H1 (cell line): ENCODE measurements at regions not wholly inside any gene's neighbourhood (a gene's known extent, or its start where the extent isn't known, plus 50 kb on each side); places are given as distances from the start of the nearest gene placed in this dataset.

Experiments
- CTCF ChIA-PET: fragments of 300-600 bp; sonication (Branson Sonifier 250); formaldehyde crosslinking; loops from one replicate; lab custom pipeline; 2021; ENCODE audit not compliant: partially characterized antibody; lab: Charles Lee
- POLR2A ChIA-PET: fragments of 300-600 bp; sonication (Branson Sonifier 250); formaldehyde crosslinking; loops from one replicate; lab custom pipeline; 2021; ENCODE audit warnings: inconsistent platforms; ENCODE audit not compliant: partially characterized antibody; lab: Charles Lee
- DNase-seq, 2 experiments: peaks; one replicate each; pipeline versions ENCODE4 v3.0.0 to v3.0.0-alpha.2; 2010 to 2022; ENCODE audit warnings: low spot score in 2 of 2, low read depth in 1 of 2, mixed read lengths in 1 of 2
- FAIRE-seq: peaks from 2 replicates; lab custom pipeline; 2011; peaks lifted over from hg19 to GRCh38; lab: Jason Lieb, UNC
- H2AFZ ChIP-seq: 2 replicates; pipeline ENCODE4 v1.8.1; 2012; ENCODE audit warnings: low read length, inconsistent platforms
- H2AK5ac ChIP-seq: 2 replicates; pipeline ENCODE4 v1.6.1; 2013; ENCODE audit warnings: low read depth, low read length
- H2BK120ac ChIP-seq: replicated peaks from 2 replicates; pipeline ENCODE3; 2013; ENCODE audit warnings: low read depth, low read length, inconsistent platforms
- H2BK12ac ChIP-seq: 2 replicates; pipeline ENCODE4 v1.6.1; 2013; ENCODE audit warnings: low read depth, low read length
- H2BK15ac ChIP-seq: 2 replicates; pipeline ENCODE4 v1.6.1; 2013; ENCODE audit warnings: low read length
- H2BK20ac ChIP-seq: 2 replicates; pipeline ENCODE4 v1.6.1; 2013; ENCODE audit warnings: low read length
- H2BK5ac ChIP-seq: 2 replicates; pipeline ENCODE4 v1.6.1; 2013; ENCODE audit warnings: low read depth, low read length
- H3K14ac ChIP-seq: 2 replicates; pipeline ENCODE4 v1.6.1; 2013; ENCODE audit warnings: inconsistent platforms; ENCODE audit not compliant: insufficient read length
- H3K18ac ChIP-seq: 2 replicates; pipeline ENCODE4 v1.6.1; 2013; ENCODE audit warnings: low read length; ENCODE audit errors: extremely low read depth
- H3K23ac ChIP-seq: 2 replicates; pipeline ENCODE4 v1.6.1; 2013; ENCODE audit warnings: inconsistent platforms; ENCODE audit not compliant: insufficient read length
- H3K23me2 ChIP-seq: 2 replicates; pipeline ENCODE4 v1.6.1; 2013; ENCODE audit warnings: low read depth, low read length
- H3K27ac ChIP-seq: 2 replicates; pipeline ENCODE4 v1.6.1; 2011; ENCODE audit warnings: low read depth, low read length, inconsistent platforms
- H3K27me3 ChIP-seq, 4 experiments: replicated peaks in 1 of 4; 1 replicate in 1 of 4; 2 replicates in 3 of 4; pipeline versions ENCODE4 v1.6.1 to v1.8.1; 2011 to 2013; ENCODE audit warnings: low read length in 3 of 4, mild to moderate bottlenecking in 3 of 4, inconsistent platforms in 2 of 4, mixed read lengths in 2 of 4, moderate library complexity in 1 of 4; ENCODE audit not compliant: control insufficient read depth in 3 of 4, insufficient read depth in 3 of 4; ENCODE audit errors: extremely low read depth in 1 of 4
- H3K36me3 ChIP-seq, 4 experiments: 2 replicates each; pipeline versions ENCODE4 v1.6.1 to v1.8.1; 2011 to 2013; ENCODE audit warnings: mild to moderate bottlenecking in 4 of 4, low read length in 3 of 4, moderate library complexity in 2 of 4, control low read depth in 1 of 4, inconsistent platforms in 1 of 4; ENCODE audit not compliant: insufficient read depth in 4 of 4, control insufficient read depth in 2 of 4
- H3K4ac ChIP-seq: replicated peaks from 2 replicates; pipeline ENCODE3; 2013; ENCODE audit warnings: low read length, low read depth, mixed read lengths, inconsistent platforms; ENCODE audit not compliant: insufficient read length
- H3K4me1 ChIP-seq, 4 experiments: replicated peaks in 1 of 4; 1 replicate in 1 of 4; 2 replicates in 3 of 4; pipeline versions ENCODE4 v1.6.1 to v1.8.1; 2011 to 2013; ENCODE audit warnings: low read length in 3 of 4, inconsistent platforms in 2 of 4, mixed read lengths in 1 of 4; ENCODE audit not compliant: insufficient read depth in 4 of 4, control insufficient read depth in 3 of 4
- H3K4me2 ChIP-seq, 2 experiments: 2 replicates each; pipeline versions ENCODE4 v1.6.1 to v1.8.1; 2011 to 2013; ENCODE audit warnings: low read depth in 2 of 2, low read length in 2 of 2, control low read depth in 1 of 2, inconsistent platforms in 1 of 2, mild to moderate bottlenecking in 1 of 2; ENCODE audit not compliant: insufficient read depth in 1 of 2
- H3K4me3 ChIP-seq, 4 experiments: fragments of 200-600, 300-600 bp in 1 of 4; sonication (generic), shearing (Covaris generic), sonication (Bioruptor Twin) in 1 of 4; 2 replicates each; pipeline versions ENCODE4 v1.5.1 to v1.8.1; 2011 to 2016; ENCODE audit warnings: low read length in 4 of 4, low read depth in 3 of 4, control low read depth in 2 of 4, inconsistent platforms in 2 of 4, mild to moderate bottlenecking in 2 of 4, mixed read lengths in 1 of 4, moderate library complexity in 1 of 4; ENCODE audit not compliant: insufficient read depth in 2 of 4; ENCODE audit errors: extremely low read depth in 1 of 4
- H3K56ac ChIP-seq: replicated peaks from 2 replicates; pipeline ENCODE3; 2013; ENCODE audit warnings: low read depth, mild to moderate bottlenecking, mixed read lengths, low read length, inconsistent platforms; ENCODE audit not compliant: insufficient read length
- H3K79me1 ChIP-seq: 2 replicates; pipeline ENCODE4 v1.6.1; 2013; ENCODE audit warnings: low read depth, low read length, control low read depth
- H3K79me2 ChIP-seq, 2 experiments: 2 replicates each; pipeline versions ENCODE4 v1.6.1 to v1.8.1; 2012 to 2013; ENCODE audit warnings: low read length in 2 of 2, mild to moderate bottlenecking in 2 of 2, inconsistent platforms in 1 of 2; ENCODE audit not compliant: insufficient read depth in 2 of 2, control insufficient read depth in 1 of 2
- H3K9ac ChIP-seq, 4 experiments: replicated peaks in 1 of 4; 1 replicate in 1 of 4; 2 replicates in 3 of 4; pipeline versions ENCODE4 v1.6.1 to v1.8.1; 2011 to 2013; ENCODE audit warnings: low read depth in 3 of 4, low read length in 3 of 4, control low read depth in 2 of 4, mild to moderate bottlenecking in 2 of 4, moderate library complexity in 2 of 4, inconsistent platforms in 1 of 4; ENCODE audit errors: extremely low read depth in 1 of 4
- H3K9me3 ChIP-seq, 2 experiments: 2 replicates each; pipeline versions ENCODE4 v1.6.1 to v1.8.1; 2012 to 2013; ENCODE audit warnings: mild to moderate bottlenecking in 2 of 2, moderate library complexity in 2 of 2, control low read depth in 1 of 2, inconsistent platforms in 1 of 2, low read depth in 1 of 2, low read length in 1 of 2, mixed read lengths in 1 of 2; ENCODE audit not compliant: insufficient read depth in 2 of 2
- H4K20me1 ChIP-seq, 2 experiments: replicated peaks in 1 of 2; 2 replicates each; pipeline versions ENCODE3 to v1.8.1; 2011 to 2013; ENCODE audit warnings: inconsistent platforms in 2 of 2, low read length in 2 of 2, mild to moderate bottlenecking in 1 of 2; ENCODE audit not compliant: insufficient read depth in 2 of 2, control insufficient read depth in 1 of 2
- H4K5ac ChIP-seq: 2 replicates; pipeline ENCODE4 v1.6.1; 2013; ENCODE audit warnings: low read length, low read depth, mixed read lengths, inconsistent platforms; ENCODE audit not compliant: insufficient read length
- H4K8ac ChIP-seq: 2 replicates; pipeline ENCODE4 v1.8.0; 2013; ENCODE audit warnings: mild to moderate bottlenecking, moderate library complexity, low read length, inconsistent platforms; ENCODE audit not compliant: insufficient read depth; ENCODE audit errors: extremely low read depth
- H4K91ac ChIP-seq: replicated peaks from 2 replicates; pipeline ENCODE3; 2013; ENCODE audit warnings: low read length, mixed read lengths, inconsistent platforms; ENCODE audit not compliant: insufficient read length
- HDAC2 ChIP-seq, 2 experiments: fragments of 300-600 bp in 1 of 2; sonication (generic) in 1 of 2; IDR thresholded peaks; 2 replicates each; pipeline ENCODE4 v1.6.1; 2011 to 2012; ENCODE audit warnings: low read depth in 2 of 2, low read length in 2 of 2, mild to moderate bottlenecking in 2 of 2, moderate library complexity in 2 of 2, borderline replicate concordance in 1 of 2, inconsistent platforms in 1 of 2
- SIX5 ChIP-seq: IDR thresholded peaks from 2 replicates; pipeline ENCODE4 v1.6.1; 2011; ENCODE audit warnings: mild to moderate bottlenecking, low read depth, low read length
- WGBS, 2 experiments: shearing (Covaris generic) in 1 of 2; methylation state at CpG; one replicate each; pipeline versions ENCODE4 v1.1.6 to v1.1.7; 2013 to 2015; ENCODE audit warnings: low lambda C conversion rate in 2 of 2, mixed read lengths in 2 of 2, inconsistent platforms in 1 of 2, low coverage in 1 of 2, missing lambda C conversion rate in 1 of 2; ENCODE audit not compliant: insufficient replicate concordance in 2 of 2, insufficient coverage in 1 of 2, insufficient read length in 1 of 2; ENCODE audit errors: extremely low coverage in 1 of 2, missing lambda C conversion rate in 1 of 2; 5-methylcytosine and 5-hydroxymethylcytosine counted together

DNA sequence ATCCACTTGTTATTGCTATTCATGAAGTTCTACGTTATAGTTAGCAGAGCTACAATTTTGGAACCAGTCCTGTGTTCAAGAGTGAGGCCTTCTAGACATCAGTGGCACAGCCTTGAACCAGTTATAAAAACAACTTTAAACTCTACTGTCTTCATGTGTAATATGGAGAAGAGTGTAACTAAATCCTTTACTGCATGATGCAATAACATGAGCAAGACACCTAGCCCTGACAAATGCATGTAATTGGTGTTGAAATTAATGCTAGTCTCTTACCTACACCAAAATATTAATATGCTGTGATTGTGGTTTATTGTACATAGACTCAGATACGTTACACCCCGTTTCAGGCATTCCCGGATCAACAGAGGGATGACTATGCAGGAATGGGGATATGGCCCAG lies 654.6 kb downstream of the IRX1 start:
- Histone ChIP-seq H4K20me1 (no peaks in the 10 kb centered on the region), H4K91ac (no peak overlapping the region), H2BK12ac (no peak overlapping the region), H3K4me2 (no peak overlapping the region), H2BK120ac (no peak overlapping the region), H3K4me1 (no peaks in the 10 kb centered on the region), H3K18ac (no peak overlapping the region), H3K56ac (no peak overlapping the region), H2BK5ac (no peak overlapping the region), H3K4me3 (no peak overlapping the region), H3K9ac (no peak overlapping the region), H3K4ac (no peak overlapping the region), H3K23ac (no peak overlapping the region), H2BK20ac (no peak overlapping the region), H2AFZ (no peak overlapping the region), H3K36me3 (no peaks in the 10 kb centered on the region), H3K14ac (no peak overlapping the region), H3K27me3 (no peaks in the 10 kb centered on the region), H2BK15ac (no peak overlapping the region), H3K23me2 (no peaks in the 10 kb centered on the region), H3K79me2 (no peaks in the 10 kb centered on the region), H2AK5ac (no peak overlapping the region), H4K5ac (no peak overlapping the region), H4K8ac (no peak overlapping the region), H3K79me1 (no peaks in the 10 kb centered on the region), H3K27ac (no peak overlapping the region), H3K9me3 (no peaks in the 10 kb centered on the region)
- POLR2A ChIA-PET = no interaction called here
- TF ChIP-seq HDAC2 (IDR thresholded peaks at IDR 0.05; ENCODE audit: borderline replicate concordance in 1 of 2, low read depth in 2 of 2, low read length in 2 of 2) (no peak), SIX5 (no peak)
- no peak for FAIRE-seq
- CTCF ChIA-PET = no interaction called here
- 88% methylated on average over 4 of the region's 4 CpGs; no CpG with 5 or more reads in 1 of the 2 experiments for WGBS, 2 experiments
- no peak for DNase-seq
